Esophagus squamous epithelium (tissue), 5 donors: ENCODE measurements at regions not wholly inside any gene's neighbourhood (a gene's known extent, or its start where the extent isn't known, plus 50 kb on each side); places are given as distances from the start of the nearest gene placed in this dataset.

Experiments
- DNase-seq: peaks from one replicate; lab custom pipeline; 2025; lab: John Stamatoyannopoulos, UW
- H3K27ac ChIP-seq, 4 donors: fragments of 200-600 bp; sonication (generic); one replicate each; pipeline ENCODE4 v1.5.1; 2016 to 2019; ENCODE audit warnings: mild to moderate bottlenecking in 1 of 4
- H3K27me3 ChIP-seq, 4 donors: fragments of 200-600 bp; sonication (generic); 1 replicate in 3 of 4; 2 replicates in 1 of 4; pipeline versions ENCODE4 v1.5.1 to v1.6.0; 2017 to 2021; ENCODE audit warnings: antibody characterized with exemption in 1 of 4
- H3K36me3 ChIP-seq, 3 donors: fragments of 200-600 bp; sonication (generic); one replicate each; pipeline ENCODE4 v1.5.1; 2016 to 2019
- H3K4me1 ChIP-seq, 3 donors: fragments of 200-600 bp; sonication (generic); one replicate each; pipeline ENCODE4 v1.5.1; 2017 to 2019
- H3K4me3 ChIP-seq, 4 donors: fragments of 200-600 bp; sonication (generic); 1 replicate in 3 of 4; 2 replicates in 1 of 4; pipeline ENCODE4 v1.5.1; 2016 to 2019; ENCODE audit warnings: mild to moderate bottlenecking in 2 of 4, moderate library complexity in 1 of 4
- H3K9me3 ChIP-seq, 3 donors: fragments of 200-600 bp; sonication (generic); one replicate each; pipeline ENCODE4 v1.5.1; 2016 to 2019
- CTCF ChIP-seq, 6 experiments: fragments of 450-650 bp in 4 of 6; fragments of 200-600 bp in 2 of 6; sonication (generic) in 2 of 6; IDR thresholded peaks; one replicate each; pipeline ENCODE4 v1.5.1; 2016 to 2019; ENCODE audit warnings: antibody characterized with exemption in 6 of 6, mild to moderate bottlenecking in 4 of 6, moderate library complexity in 4 of 6
- POLR2A ChIP-seq, 4 donors: fragments of 450-650 bp; IDR thresholded peaks; one replicate each; pipeline ENCODE4 v1.6.1; 2017; ENCODE audit warnings: antibody characterized with exemption in 4 of 4, mild to moderate bottlenecking in 4 of 4, moderate library complexity in 3 of 4
- WGBS, 2 donors: methylation state at CpG; one replicate each; pipeline ENCODE4 v1.1.5; 2018; 5-methylcytosine and 5-hydroxymethylcytosine counted together
- intact Hi-C: fragments of 100-400 bp; cut with DNase I; formaldehyde crosslinking; loops from one replicate; pipeline ENCODE4 v1.15.0; 2022
- donor health status: DM: yes; HTN: yes; CAD: no.

GRCh38 chr5:125316915-125317535 is 570.6 kb upstream of the ZNF608 start:
- H3K27ac ChIP-seq, result no peak overlapping the region
- no peaks in the 10 kb centered on the region for H3K27me3 ChIP-seq
- H3K36me3 ChIP-seq, result no peaks in the 10 kb centered on the region
- TF ChIP-seq CTCF (IDR thresholded peaks at IDR 0.05) (no peak), POLR2A (IDR thresholded peaks at IDR 0.05) (no peak)
- H3K9me3 ChIP-seq, result no peaks in the 10 kb centered on the region
- no peak for DNase-seq
- H3K4me3 ChIP-seq, result no peak overlapping the region
- no peaks in the 10 kb centered on the region for H3K4me1 ChIP-seq
- 72 to 77% methylated on average over 7 of the region's 7 CpGs for WGBS, 2 donors
- intact Hi-C loops, result no loop called here

DNA sequence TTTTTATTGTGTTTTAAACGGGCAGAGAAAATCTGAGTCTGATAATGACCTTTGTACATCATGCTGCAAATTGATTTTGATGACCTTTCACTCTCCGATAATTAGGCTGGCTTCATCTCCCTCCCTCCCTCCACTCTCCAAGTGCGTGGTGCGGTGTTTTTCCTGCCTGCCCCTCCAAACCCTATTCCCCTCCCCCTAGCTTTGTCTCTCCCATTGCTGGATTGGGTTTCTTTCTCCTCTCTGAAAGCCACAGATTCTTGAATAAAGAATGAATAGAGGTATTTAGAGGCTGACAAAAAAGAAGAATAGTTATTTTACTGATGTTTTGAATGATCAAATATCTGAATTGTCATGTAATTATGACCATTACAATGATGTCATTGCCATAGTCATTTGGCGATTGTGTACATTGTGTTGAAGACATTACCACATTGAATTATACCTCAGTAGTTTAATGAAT is 571.1 kb upstream of the ZNF608 start:
- Histone ChIP-seq H3K27me3 (no peaks in the 10 kb centered on the region), H3K27ac (no peak overlapping the region), H3K4me3 (no peak overlapping the region), H3K36me3 (no peaks in the 10 kb centered on the region), H3K4me1 (no peaks in the 10 kb centered on the region), H3K9me3 (no peaks in the 10 kb centered on the region)
- intact Hi-C loops, result no loop called here
- DNase-seq, result no peak
- 82 to 87% methylated on average over 5 of the region's 5 CpGs for WGBS, 2 donors
- TF ChIP-seq POLR2A (IDR thresholded peaks at IDR 0.05) (no peak), CTCF (IDR thresholded peaks at IDR 0.05) (no peak)

- TF ChIP-seq POLR2A (IDR thresholded peaks at IDR 0.05), result no peak
- no peak for TF ChIP-seq CTCF (IDR thresholded peaks at IDR 0.05)
- H3K27me3 ChIP-seq, result no peaks in the 10 kb centered on the region
- no peak overlapping the region for H3K4me3 ChIP-seq
- no peak overlapping the region for H3K27ac ChIP-seq
- peaks cover 0 to 6% (median 0%) of the 10 kb centered on the region in 3 donors for H3K4me1 ChIP-seq
- H3K36me3 ChIP-seq, result no peaks in the 10 kb centered on the region
- intact Hi-C loops, result no loop called here
- H3K9me3 ChIP-seq, result no peaks in the 10 kb centered on the region
- DNase-seq, result no peak
- 93 to 96% methylated on average over 1 of the region's 1 CpG for WGBS, 2 donors
These were observed 575.2 kb upstream of the ZNF608 start for GRCh38 chr5:125321654-125322053.

- no peak overlapping the region for H3K27ac ChIP-seq
- no peaks in the 10 kb centered on the region for H3K27me3 ChIP-seq
- TF ChIP-seq CTCF (IDR thresholded peaks at IDR 0.05) (no peak), POLR2A (IDR thresholded peaks at IDR 0.05) (no peak)
- no peaks in the 10 kb centered on the region for H3K9me3 ChIP-seq
- H3K4me1 ChIP-seq, result peaks cover 0 to 6% (median 0%) of the 10 kb centered on the region in 3 donors
- WGBS, 2 donors, result 58 to 61% methylated on average over 2 of the region's 2 CpGs
- no peak overlapping the region for H3K4me3 ChIP-seq
- no peaks in the 10 kb centered on the region for H3K36me3 ChIP-seq
- intact Hi-C loops, result no loop called here
- no peak for DNase-seq
These were observed 577.2 kb upstream of the ZNF608 start for GRCh38 chr5:125323613-125324012.

DNA sequence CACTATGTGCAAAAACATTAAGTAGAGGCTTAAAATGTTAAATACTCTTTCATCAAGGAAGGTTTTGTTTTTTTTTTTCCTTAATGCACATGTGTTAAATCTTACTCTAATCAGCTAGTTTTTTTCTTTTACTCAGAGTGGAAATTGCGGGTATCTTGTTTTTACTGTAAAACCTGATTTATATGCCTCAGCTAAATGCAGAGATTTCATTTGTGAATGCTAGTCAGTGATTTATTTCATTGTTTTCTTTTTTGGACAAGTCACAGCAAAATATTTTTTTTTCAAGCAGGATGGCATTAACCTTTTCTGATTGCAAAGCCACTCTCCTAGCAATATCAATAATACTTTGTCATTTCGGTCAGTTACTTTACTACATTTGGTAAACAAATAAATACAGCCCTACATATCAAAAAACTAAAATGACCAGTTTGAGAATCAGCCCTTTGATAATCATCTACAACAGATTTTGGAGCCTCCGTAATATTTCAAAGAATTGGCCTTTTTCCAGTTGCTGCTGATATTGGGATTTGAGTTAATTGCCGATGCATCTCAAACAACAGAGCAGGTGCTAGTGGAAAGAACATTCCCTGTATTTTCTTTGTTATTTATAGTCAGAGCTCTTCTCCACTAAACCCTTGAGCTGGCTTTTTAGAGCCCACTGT is 579.2 kb upstream of the ZNF608 start:
- Histone ChIP-seq H3K27ac (no peak overlapping the region), H3K9me3 (no peaks in the 10 kb centered on the region), H3K27me3 (no peaks in the 10 kb centered on the region), H3K36me3 (no peaks in the 10 kb centered on the region), H3K4me3 (no peak overlapping the region), H3K4me1 (peaks cover 0 to 6% (median 0%) of the 10 kb centered on the region in 3 donors)
- 68 to 72% methylated on average over 4 of the region's 4 CpGs for WGBS, 2 donors
- intact Hi-C loops, result no loop called here
- no peak for DNase-seq
- no peak for TF ChIP-seq POLR2A (IDR thresholded peaks at IDR 0.05)
